ENCODE measurements at regions not wholly inside any gene's neighbourhood (a gene's known extent, or its start where the extent isn't known, plus 50 kb on each side); places are given as distances from the start of the nearest gene placed in this dataset.
A peak's percentile ranks its signal among the peaks of the same experiment; 100 is the strongest.

DNA sequence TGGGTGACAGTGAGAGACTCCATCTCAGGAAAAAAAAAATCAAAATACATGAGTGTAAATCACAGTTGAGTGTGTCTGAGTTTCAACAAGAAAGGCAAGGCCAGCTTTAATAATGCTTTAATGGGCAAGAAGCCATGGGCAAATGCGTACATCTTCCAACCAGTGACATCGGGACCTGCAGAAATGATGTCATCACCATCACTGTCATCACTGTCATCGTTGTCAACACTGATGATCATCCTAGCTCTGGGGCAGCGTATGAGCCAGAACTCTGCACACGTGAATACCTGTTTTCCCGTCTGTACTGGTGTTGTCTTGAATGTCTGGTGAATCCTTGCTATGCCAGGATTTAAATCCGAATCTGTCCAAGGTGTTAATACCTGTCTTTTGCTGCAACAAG, 712.5 kb downstream of the BRD1 start:
- Histone ChIP-seq H3K4me1 (no peaks in the 10 kb centered on the region), H3K4me3 (no peak overlapping the region), H3K9me3 (no peaks in the 10 kb centered on the region), H3K27ac (no peak overlapping the region), H3K36me3 (no peaks in the 10 kb centered on the region), H3K27me3 (peaks cover 0 to 12% (median 0%) of the 10 kb centered on the region in 3 donors)
- TF ChIP-seq POLR2A (IDR thresholded peaks at IDR 0.05) (no peak), POLR2AphosphoS5 (IDR thresholded peaks at IDR 0.05) (no peak), EP300 (IDR thresholded peaks at IDR 0.05) (no peak)
- TF ChIP-seq, protein P1, sequence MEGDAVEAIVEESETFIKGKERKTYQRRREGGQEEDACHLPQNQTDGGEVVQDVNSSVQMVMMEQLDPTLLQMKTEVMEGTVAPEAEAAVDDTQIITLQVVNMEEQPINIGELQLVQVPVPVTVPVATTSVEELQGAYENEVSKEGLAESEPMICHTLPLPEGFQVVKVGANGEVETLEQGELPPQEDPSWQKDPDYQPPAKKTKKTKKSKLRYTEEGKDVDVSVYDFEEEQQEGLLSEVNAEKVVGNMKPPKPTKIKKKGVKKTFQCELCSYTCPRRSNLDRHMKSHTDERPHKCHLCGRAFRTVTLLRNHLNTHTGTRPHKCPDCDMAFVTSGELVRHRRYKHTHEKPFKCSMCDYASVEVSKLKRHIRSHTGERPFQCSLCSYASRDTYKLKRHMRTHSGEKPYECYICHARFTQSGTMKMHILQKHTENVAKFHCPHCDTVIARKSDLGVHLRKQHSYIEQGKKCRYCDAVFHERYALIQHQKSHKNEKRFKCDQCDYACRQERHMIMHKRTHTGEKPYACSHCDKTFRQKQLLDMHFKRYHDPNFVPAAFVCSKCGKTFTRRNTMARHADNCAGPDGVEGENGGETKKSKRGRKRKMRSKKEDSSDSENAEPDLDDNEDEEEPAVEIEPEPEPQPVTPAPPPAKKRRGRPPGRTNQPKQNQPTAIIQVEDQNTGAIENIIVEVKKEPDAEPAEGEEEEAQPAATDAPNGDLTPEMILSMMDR (IDR thresholded peaks at IDR 0.05): no peak
- whole genome bisulfite sequencing, 2 donors: 86 to 90% methylated on average over 6 to 7 of the region's 7 CpGs
- no peak for DNase-seq
- intact Hi-C loops (cut with DNase I): no loop called here

DNA sequence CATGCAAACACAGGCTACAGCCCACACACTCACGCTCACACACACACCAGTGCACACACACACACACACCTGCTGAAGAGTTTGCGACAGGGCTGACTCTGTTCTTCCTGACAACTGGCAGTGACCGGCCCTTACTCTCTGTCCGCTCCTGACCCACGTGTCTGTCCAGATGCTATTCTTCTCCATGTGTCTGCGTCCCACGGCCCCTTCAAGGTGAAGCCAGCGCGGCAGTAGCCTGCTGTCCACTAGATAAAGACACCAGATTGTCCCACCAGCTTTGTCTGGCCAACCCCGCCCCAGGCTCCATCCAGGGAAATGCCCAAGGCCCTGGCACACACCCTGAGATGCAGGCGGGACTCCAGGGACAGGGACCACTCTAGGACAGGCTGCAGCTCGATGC, 713.9 kb downstream of the BRD1 start:
- Histone ChIP-seq H3K36me3 (no peaks in the 10 kb centered on the region), H3K9me3 (no peaks in the 10 kb centered on the region), H3K27me3 (peaks cover 0 to 22% (median 0%) of the 10 kb centered on the region in 3 donors), H3K27ac (no peak overlapping the region), H3K4me1 (no peaks in the 10 kb centered on the region), H3K4me3 (no peak overlapping the region)
- 76 to 86% methylated on average over 12 of the region's 12 CpGs for WGBS, 2 donors
- intact Hi-C loops (cut with DNase I): no loop called here
- no peak for DNase-seq
- TF ChIP-seq POLR2A (IDR thresholded peaks at IDR 0.05) (no peak), POLR2AphosphoS5 (IDR thresholded peaks at IDR 0.05) (no peak), EP300 (IDR thresholded peaks at IDR 0.05) (no peak)
- TF ChIP-seq, protein P1 (IDR thresholded peaks at IDR 0.05): no peak

DNA sequence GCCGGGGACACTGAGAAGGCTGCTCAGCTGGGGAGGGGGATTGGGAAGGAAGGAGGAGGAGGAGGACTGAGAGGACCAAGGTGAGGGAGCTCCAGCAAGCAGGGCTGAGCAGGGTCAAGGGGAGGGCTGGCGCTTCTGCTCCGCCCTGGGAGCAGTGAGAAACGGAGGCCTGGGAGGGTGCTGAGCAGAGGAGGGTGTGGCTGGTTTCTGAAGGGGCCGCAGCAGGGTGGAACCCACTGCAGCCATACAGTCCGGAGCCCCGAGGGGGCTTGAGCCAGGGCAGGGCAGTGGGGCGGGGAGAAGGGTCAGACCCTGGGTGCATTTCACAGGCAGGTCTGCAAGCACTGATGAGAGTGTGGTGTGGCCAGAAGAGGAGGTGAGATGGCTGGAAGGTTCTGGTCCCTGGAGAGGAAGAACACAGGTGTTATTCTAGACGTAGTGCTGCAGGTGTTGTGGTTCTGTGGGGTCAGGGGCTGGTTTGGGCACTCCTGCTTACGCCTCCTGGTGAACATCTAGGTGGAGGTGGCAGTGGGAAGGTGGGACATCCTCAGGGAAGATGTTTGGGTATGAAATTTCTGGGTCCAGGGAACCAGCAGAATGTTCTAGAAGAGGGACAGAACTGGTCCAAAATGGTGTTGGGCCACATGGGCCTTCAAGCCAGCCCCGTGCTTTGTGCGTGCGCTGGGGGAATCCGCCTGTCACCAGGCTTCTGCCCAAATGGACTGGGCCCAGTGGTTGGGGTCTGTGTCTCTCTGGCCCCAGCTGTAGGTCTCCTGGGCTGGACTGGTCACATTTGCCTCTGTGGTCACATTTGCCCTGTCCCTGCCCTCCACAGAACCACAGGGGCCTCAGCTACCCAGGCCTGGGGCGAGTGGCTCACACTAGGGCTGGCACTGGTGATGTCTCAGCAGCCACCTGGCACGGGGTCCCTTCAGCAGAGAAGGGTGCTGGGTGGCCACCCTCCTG, 714.7 kb downstream of the BRD1 start:
- TF ChIP-seq EP300 (IDR thresholded peaks at IDR 0.05): no peak
- TF ChIP-seq POLR2A (IDR thresholded peaks at IDR 0.05): no peak
- no peak for TF ChIP-seq POLR2AphosphoS5 (IDR thresholded peaks at IDR 0.05)
- TF ChIP-seq, protein P1 (IDR thresholded peaks at IDR 0.05): no peak
- no peaks in the 10 kb centered on the region for H3K36me3 ChIP-seq
- WGBS, 2 donors: 60 to 73% methylated on average over 16 of the region's 16 CpGs
- no peak overlapping the region for H3K4me3 ChIP-seq
- H3K9me3 ChIP-seq: no peaks in the 10 kb centered on the region
- H3K4me1 ChIP-seq: no peaks in the 10 kb centered on the region
- H3K27me3 ChIP-seq: peaks cover 0 to 30% (median 0%) of the 10 kb centered on the region in 3 donors
- H3K27ac ChIP-seq: no peak overlapping the region
- peak; percentile 33 for DNase-seq
- intact Hi-C loops (cut with DNase I): no loop called here

DNA sequence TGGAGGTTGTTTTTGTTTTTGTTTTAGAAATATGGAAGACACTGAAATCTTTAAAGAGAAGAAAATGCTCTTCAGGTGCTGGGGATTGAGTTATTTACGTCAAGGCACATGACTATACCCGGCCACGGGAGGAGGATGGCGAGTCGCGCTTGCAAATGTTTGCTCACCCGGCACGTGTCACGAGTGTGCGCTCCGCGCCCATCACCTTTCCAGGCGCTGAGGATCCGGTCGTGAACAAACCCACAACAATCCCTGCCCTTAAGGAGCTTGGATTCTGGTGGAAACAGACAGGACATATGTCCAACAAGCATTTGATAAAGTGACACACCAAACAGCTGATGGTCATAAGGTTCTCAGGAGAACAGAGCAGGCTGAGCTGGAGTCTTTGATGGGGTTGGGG, 715.5 kb downstream of the BRD1 start:
- H3K4me1 ChIP-seq: no peaks in the 10 kb centered on the region
- no peak overlapping the region for H3K27ac ChIP-seq
- H3K36me3 ChIP-seq: no peaks in the 10 kb centered on the region
- H3K4me3 ChIP-seq: no peak overlapping the region
- 79 to 88% methylated on average over 15 of the region's 15 CpGs for WGBS, 2 donors
- intact Hi-C loops (cut with DNase I): no loop called here
- DNase-seq: peak; percentile 33
- H3K27me3 ChIP-seq: peaks cover 0 to 38% (median 0%) of the 10 kb centered on the region in 3 donors
- TF ChIP-seq POLR2A (IDR thresholded peaks at IDR 0.05): no peak
- no peak for TF ChIP-seq POLR2AphosphoS5 (IDR thresholded peaks at IDR 0.05)
- no peak for TF ChIP-seq EP300 (IDR thresholded peaks at IDR 0.05)
- TF ChIP-seq, protein P1 (IDR thresholded peaks at IDR 0.05): no peak
- no peaks in the 10 kb centered on the region for H3K9me3 ChIP-seq
